ENCODE measurements at regions not wholly inside any gene's neighbourhood (a gene's known extent, or its start where the extent isn't known, plus 50 kb on each side); places are given as distances from the start of the nearest gene placed in this dataset.
A peak's percentile ranks its signal among the peaks of the same experiment; 100 is the strongest.

- Histone ChIP-seq H4K20me1 (ENCODE audit: low read depth, low read length) (no peaks in the 10 kb centered on the region), H3K4me3 (ENCODE audit: insufficient read depth, low read length, poor library complexity, severe bottlenecking) (no peak overlapping the region), H3K36me3 (ENCODE audit: low read length) (no peaks in the 10 kb centered on the region), H3K4me2 (ENCODE audit: low read depth, low read length, poor library complexity, severe bottlenecking) (no peak overlapping the region), H2AFZ (ENCODE audit: low read depth, low read length, severe bottlenecking) (no peak overlapping the region), H3K79me2 (ENCODE audit: insufficient read depth, low read length) (no peaks in the 10 kb centered on the region), H3K27ac (ENCODE audit: low read depth, low read length) (no peak overlapping the region), H3K9ac (ENCODE audit: low read length) (no peak overlapping the region), H3K9me3 (ENCODE audit: insufficient read depth, low read length) (no peaks in the 10 kb centered on the region), H3K9me2 (replicated peaks; ENCODE audit: insufficient read depth, low read length) (no peaks in the 10 kb centered on the region), H3F3A (ENCODE audit: insufficient read depth) (no peaks in the 10 kb centered on the region), H3K27me3 (ENCODE audit: low read length) (no peaks in the 10 kb centered on the region)
- no peak for TF ChIP-seq CTCF (IDR thresholded peaks at IDR 0.05; ENCODE audit: insufficient read depth, low read length, poor library complexity, severe bottlenecking)
- no peak for TF ChIP-seq EZH2phosphoT487 (conservative IDR thresholded peaks at IDR 0.05; ENCODE audit: low read length)
Observed at GRCh38 chr5:23025629-23026233, 172.6 kb upstream of the CDH12 start.

DNA sequence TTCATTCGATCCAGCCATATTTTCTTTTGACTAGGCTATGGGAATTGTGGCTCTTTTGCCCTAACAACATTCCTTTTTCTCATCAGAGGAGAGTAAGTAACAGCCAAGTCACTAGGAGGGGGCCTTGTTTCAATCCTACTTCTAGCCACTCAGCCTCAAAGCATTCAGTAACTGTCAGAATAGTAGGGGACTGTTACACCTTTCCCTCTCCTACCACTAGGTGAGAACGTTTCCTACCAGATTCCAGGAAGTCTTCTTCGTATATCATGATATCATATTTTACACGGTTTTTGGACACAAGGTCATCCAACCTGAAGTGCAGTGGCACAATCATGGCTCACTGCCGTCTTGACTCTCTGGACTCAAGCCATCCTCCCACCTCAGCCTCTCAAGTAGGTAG, 171.3 kb upstream of the CDH12 start:
- Histone ChIP-seq H3K27ac (ENCODE audit: low read depth, low read length) (no peak overlapping the region), H3K4me2 (ENCODE audit: low read depth, low read length, poor library complexity, severe bottlenecking) (no peak overlapping the region), H3K4me3 (ENCODE audit: insufficient read depth, low read length, poor library complexity, severe bottlenecking) (no peak overlapping the region), H2AFZ (ENCODE audit: low read depth, low read length, severe bottlenecking) (no peak overlapping the region), H3K9ac (ENCODE audit: low read length) (no peak overlapping the region), H3K79me2 (ENCODE audit: insufficient read depth, low read length) (no peaks in the 10 kb centered on the region), H3K9me2 (replicated peaks; ENCODE audit: insufficient read depth, low read length) (no peaks in the 10 kb centered on the region), H3K27me3 (ENCODE audit: low read length) (no peaks in the 10 kb centered on the region), H3F3A (ENCODE audit: insufficient read depth) (no peaks in the 10 kb centered on the region), H3K36me3 (ENCODE audit: low read length) (no peaks in the 10 kb centered on the region), H4K20me1 (ENCODE audit: low read depth, low read length) (no peaks in the 10 kb centered on the region), H3K9me3 (ENCODE audit: insufficient read depth, low read length) (no peaks in the 10 kb centered on the region)
- no peak for TF ChIP-seq EZH2phosphoT487 (conservative IDR thresholded peaks at IDR 0.05; ENCODE audit: low read length)
- no peak for TF ChIP-seq CTCF (IDR thresholded peaks at IDR 0.05; ENCODE audit: insufficient read depth, low read length, poor library complexity, severe bottlenecking)

- Histone ChIP-seq H3K79me2 (ENCODE audit: insufficient read depth, low read length) (no peaks in the 10 kb centered on the region), H3K9me3 (ENCODE audit: insufficient read depth, low read length) (no peaks in the 10 kb centered on the region), H3K27ac (ENCODE audit: low read depth, low read length) (no peak overlapping the region), H3F3A (ENCODE audit: insufficient read depth) (peaks cover 3% of the 10 kb centered on the region; the same call in 1 of the 2 replicates), H3K9me2 (replicated peaks; ENCODE audit: insufficient read depth, low read length) (no peaks in the 10 kb centered on the region), H3K36me3 (ENCODE audit: low read length) (no peaks in the 10 kb centered on the region), H3K4me2 (ENCODE audit: low read depth, low read length, poor library complexity, severe bottlenecking) (peak overlapping the region; percentile 97), H3K4me3 (ENCODE audit: insufficient read depth, low read length, poor library complexity, severe bottlenecking) (no peak overlapping the region), H2AFZ (ENCODE audit: low read depth, low read length, severe bottlenecking) (peak overlapping the region; percentile 76), H3K9ac (ENCODE audit: low read length) (no peak overlapping the region), H4K20me1 (ENCODE audit: low read depth, low read length) (no peaks in the 10 kb centered on the region), H3K27me3 (ENCODE audit: low read length) (no peaks in the 10 kb centered on the region)
- no peak for TF ChIP-seq EZH2phosphoT487 (conservative IDR thresholded peaks at IDR 0.05; ENCODE audit: low read length)
- TF ChIP-seq CTCF (IDR thresholded peaks at IDR 0.05; ENCODE audit: insufficient read depth, low read length, poor library complexity, severe bottlenecking), result no peak
Observed at GRCh38 chr5:23014825-23015224, 161.7 kb upstream of the CDH12 start.

All from SU-DHL-6 (cell line).